ENCODE measurements at regions not wholly inside any gene's neighbourhood (a gene's known extent, or its start where the extent isn't known, plus 50 kb on each side); places are given as distances from the start of the nearest gene placed in this dataset.
A peak's percentile ranks its signal among the peaks of the same experiment; 100 is the strongest.

GRCh38 chr21:24617819-24618218 is 989.5 kb downstream of the MRPL39 start:
- TF ChIP-seq CTCF (IDR thresholded peaks at IDR 0.05; ENCODE audit: low read depth, low read length), result no peak
- H3K9me3 ChIP-seq, result no peaks in the 10 kb centered on the region
- DNase-seq, result no peak
- no peak overlapping the region for H3K4me3 ChIP-seq (ENCODE audit: low read depth, low read length)
- no peaks in the 10 kb centered on the region for H3K4me1 ChIP-seq
- no peaks in the 10 kb centered on the region for H3K36me3 ChIP-seq
- no peaks in the 10 kb centered on the region for H3K27me3 ChIP-seq

DNA sequence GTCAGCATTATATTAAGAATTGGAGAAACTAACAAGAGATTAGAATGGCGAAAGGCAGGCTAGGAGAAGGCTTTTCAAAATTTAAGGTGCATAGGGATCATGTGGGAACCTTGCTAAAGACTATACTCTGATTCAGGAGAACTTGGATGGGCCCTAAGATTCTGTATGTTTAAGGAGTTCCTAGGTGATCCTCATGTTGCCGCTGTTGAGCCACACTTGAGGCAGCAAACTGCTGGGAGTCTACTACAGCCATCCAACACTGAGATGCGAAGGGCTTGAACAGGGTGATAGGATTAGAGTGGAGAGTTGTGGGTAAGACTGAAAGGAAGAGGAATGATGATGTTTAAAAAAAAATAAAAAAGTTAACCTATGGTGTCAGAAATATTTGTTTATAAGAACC is 1013.2 kb downstream of the MRPL39 start:
- DNase-seq, result no peak
- H3K4me1 ChIP-seq, result peaks cover 4% of the 10 kb centered on the region; the same call in 1 of the 2 replicates
- TF ChIP-seq CTCF (IDR thresholded peaks at IDR 0.05; ENCODE audit: low read depth, low read length), result peak; percentile 7; the same call in 1 of the 2 replicates
- no peak overlapping the region for H3K4me3 ChIP-seq (ENCODE audit: low read depth, low read length)
- H3K27me3 ChIP-seq, result no peaks in the 10 kb centered on the region
- H3K9me3 ChIP-seq, result no peaks in the 10 kb centered on the region
- H3K36me3 ChIP-seq, result no peaks in the 10 kb centered on the region

GRCh38 chr21:24590261-24590660 is 1017.0 kb downstream of the MRPL39 start:
- H3K36me3 ChIP-seq, result no peaks in the 10 kb centered on the region

DNA sequence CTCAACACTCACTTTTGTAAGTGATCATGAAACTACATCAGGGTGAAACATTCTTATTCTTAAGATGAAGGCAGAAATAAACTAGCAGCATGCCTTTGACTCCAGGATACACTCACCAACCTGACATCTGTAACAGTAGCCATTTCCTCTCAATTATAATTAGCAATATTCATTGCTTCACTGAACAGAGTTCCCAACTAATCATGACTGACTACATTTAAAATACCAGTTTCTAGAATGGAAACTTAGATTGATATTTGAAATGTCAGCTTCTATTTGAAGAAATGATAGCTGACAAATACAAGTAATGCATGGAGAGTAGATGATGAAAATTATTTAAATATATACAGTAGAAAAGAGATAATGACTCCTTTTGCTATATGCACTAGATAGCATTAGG is 1023.8 kb downstream of the MRPL39 start:
- no peaks in the 10 kb centered on the region for H3K27me3 ChIP-seq
- no peaks in the 10 kb centered on the region for H3K9me3 ChIP-seq
- no peak for DNase-seq
- no peak for TF ChIP-seq CTCF (IDR thresholded peaks at IDR 0.05; ENCODE audit: low read depth, low read length)
- peaks cover 9% of the 10 kb centered on the region for H3K4me1 ChIP-seq
- H3K36me3 ChIP-seq, result no peaks in the 10 kb centered on the region
- H3K4me3 ChIP-seq (ENCODE audit: low read depth, low read length), result no peak overlapping the region

More at GRCh38 chr21:24590261-24590660, 1017.0 kb downstream of the MRPL39 start:
- DNase-seq, result no peak
- TF ChIP-seq CTCF (IDR thresholded peaks at IDR 0.05; ENCODE audit: low read depth, low read length), result no peak
- Histone ChIP-seq H3K4me3 (ENCODE audit: low read depth, low read length) (no peak overlapping the region), H3K27me3 (no peaks in the 10 kb centered on the region), H3K4me1 (peaks cover 4% of the 10 kb centered on the region; the same call in 1 of the 2 replicates), H3K9me3 (no peaks in the 10 kb centered on the region)

DNA sequence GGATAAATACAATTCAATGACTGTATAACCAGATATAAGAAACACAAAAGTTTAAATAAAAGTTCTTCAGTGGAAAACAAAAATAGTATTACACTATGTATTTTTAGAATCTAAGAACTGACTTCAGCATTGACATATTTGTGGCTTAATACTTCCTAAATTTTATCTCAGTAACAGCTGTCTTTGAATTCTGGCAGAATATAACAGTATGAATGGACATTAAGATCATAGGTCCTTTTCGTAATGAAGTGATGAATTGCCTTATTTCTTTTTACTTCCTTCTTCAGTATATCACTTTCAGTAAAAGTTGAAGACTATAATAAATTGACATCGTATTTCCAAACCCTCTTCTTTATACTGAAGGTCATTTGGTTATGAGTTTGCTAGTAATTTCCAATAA is 1030.0 kb downstream of the MRPL39 start:
- Histone ChIP-seq H3K36me3 (no peaks in the 10 kb centered on the region), H3K4me1 (no peaks in the 10 kb centered on the region; the same call in 1 of the 2 replicates), H3K27me3 (no peaks in the 10 kb centered on the region), H3K9me3 (no peaks in the 10 kb centered on the region), H3K4me3 (ENCODE audit: low read depth, low read length) (no peak overlapping the region)
- no peak for DNase-seq
- TF ChIP-seq CTCF (IDR thresholded peaks at IDR 0.05; ENCODE audit: low read depth, low read length), result no peak

DNA sequence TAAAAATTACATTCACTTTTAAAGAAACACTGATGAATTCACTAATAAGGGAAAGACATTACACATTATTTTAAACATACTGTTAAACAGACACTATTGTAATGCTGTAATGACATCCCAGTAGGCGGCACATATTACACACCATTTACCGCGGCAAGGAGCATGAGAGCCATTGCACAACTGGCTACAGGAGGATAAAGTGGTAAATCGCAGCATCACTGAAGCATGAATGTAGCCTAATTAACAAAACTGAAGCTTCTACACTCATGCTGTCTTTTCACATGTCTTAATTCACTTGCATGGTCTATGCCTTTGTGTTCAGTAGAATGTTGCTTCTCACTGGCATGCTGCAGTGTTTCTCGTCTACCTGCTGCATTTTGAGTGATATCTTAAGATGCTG is 1046.0 kb downstream of the MRPL39 start:
- H3K4me1 ChIP-seq, result no peaks in the 10 kb centered on the region
- no peaks in the 10 kb centered on the region for H3K27me3 ChIP-seq
- 0 out of 2 replicates have a peak, but pooled peaks cover 3% of the 10 kb centered on the region for H3K9me3 ChIP-seq
- no peak for DNase-seq
- H3K36me3 ChIP-seq, result no peaks in the 10 kb centered on the region
- no peak overlapping the region for H3K4me3 ChIP-seq (ENCODE audit: low read depth, low read length)
- TF ChIP-seq CTCF (IDR thresholded peaks at IDR 0.05; ENCODE audit: low read depth, low read length), result no peak
